Esophagus muscularis mucosa (tissue), 4 donors: ENCODE measurements at regions not wholly inside any gene's neighbourhood (a gene's known extent, or its start where the extent isn't known, plus 50 kb on each side); places are given as distances from the start of the nearest gene placed in this dataset.

Source experiments
- DNase-seq: peaks from one replicate; pipeline ENCODE4 v3.0.0-alpha.2; 2017; ENCODE audit errors: extremely low spot score
- H3K27ac ChIP-seq, 4 donors: fragments of 200-600 bp; sonication (generic); replicated peaks in 1 of 4; 1 replicate in 3 of 4; 2 replicates in 1 of 4; pipeline ENCODE4 v1.5.1; 2016 to 2019; ENCODE audit warnings: mild to moderate bottlenecking in 1 of 4
- H3K27me3 ChIP-seq, 4 donors: fragments of 200-600 bp; sonication (generic); one replicate each; pipeline versions ENCODE4 v1.5.1 to v1.6.0; 2016 to 2019
- H3K36me3 ChIP-seq, 4 donors: fragments of 200-600 bp; sonication (generic); one replicate each; pipeline ENCODE4 v1.5.1; 2016 to 2019
- H3K4me1 ChIP-seq, 4 donors: fragments of 200-600 bp; sonication (generic); one replicate each; pipeline ENCODE4 v1.5.1; 2016 to 2019
- H3K4me3 ChIP-seq, 4 donors: fragments of 200-600 bp; sonication (generic); 1 replicate in 2 of 4; 2 replicates in 2 of 4; pipeline ENCODE4 v1.5.1; 2016 to 2019; ENCODE audit warnings: mild to moderate bottlenecking in 4 of 4, moderate library complexity in 1 of 4
- H3K9me3 ChIP-seq, 4 donors: fragments of 200-600 bp; sonication (generic); 1 replicate in 3 of 4; 2 replicates in 1 of 4; pipeline ENCODE4 v1.5.1; 2016 to 2019
- CTCF ChIP-seq, 3 experiments: fragments of 200-600 bp in 2 of 3; fragments of 450-650 bp in 1 of 3; sonication (generic) in 2 of 3; IDR thresholded peaks; one replicate each; pipeline ENCODE4 v1.5.1; 2017 to 2019; ENCODE audit warnings: antibody characterized with exemption in 3 of 3, mild to moderate bottlenecking in 2 of 3, moderate library complexity in 1 of 3
- EP300 ChIP-seq: sonication (generic); formaldehyde crosslinking; IDR thresholded peaks from one replicate; pipeline ENCODE4 v1.6.1; 2017; ENCODE audit warnings: antibody characterized with exemption
- POLR2A ChIP-seq: fragments of 450-650 bp; IDR thresholded peaks from one replicate; pipeline ENCODE4 v1.6.1; 2017; ENCODE audit warnings: antibody characterized with exemption, moderate library complexity, mild to moderate bottlenecking, low read depth
- POLR2AphosphoS5 ChIP-seq, 2 donors: sonication (generic); formaldehyde crosslinking; IDR thresholded peaks; one replicate each; pipeline ENCODE4 v1.6.1; 2017; ENCODE audit warnings: antibody characterized with exemption in 2 of 2
- WGBS: methylation state at CpG from one replicate; pipeline ENCODE4 v1.1.5; 2018; 5-methylcytosine and 5-hydroxymethylcytosine counted together
- intact Hi-C: fragments of 100-400 bp; cut with DNase I; formaldehyde crosslinking; loops from one replicate; pipeline ENCODE4 v1.15.1; 2023

- Histone ChIP-seq H3K4me1 (peaks cover 4 to 46% (median 38%) of the 10 kb centered on the region in 4 donors), H3K36me3 (no peaks in the 10 kb centered on the region), H3K9me3 (peaks cover 0 to 6% (median 2%) of the 10 kb centered on the region in 4 donors), H3K27me3 (no peaks in the 10 kb centered on the region), H3K4me3 (no peak overlapping the region), H3K27ac (no peak overlapping the region)
- no peak for TF ChIP-seq POLR2AphosphoS5 (IDR thresholded peaks at IDR 0.05)
- TF ChIP-seq POLR2A = no peak
- TF ChIP-seq CTCF (IDR thresholded peaks at IDR 0.05) = no peak
- no peak for TF ChIP-seq EP300
- 82% methylated on average over 5 of the region's 5 CpGs for WGBS
- peak; percentile 70 for DNase-seq
- intact Hi-C loops = no loop called here
These were observed 50.0 kb upstream of the DOCK9 start for GRCh38 chr13:99027661-99028425.

GRCh38 chr13:99028890-99029289, 51.0 kb upstream of the DOCK9 start:
- Histone ChIP-seq H3K4me3 (no peak overlapping the region), H3K36me3 (no peaks in the 10 kb centered on the region), H3K27ac (no peak overlapping the region), H3K4me1 (peaks cover 4 to 46% (median 38%) of the 10 kb centered on the region in 4 donors), H3K9me3 (peaks cover 0 to 6% (median 2%) of the 10 kb centered on the region in 4 donors), H3K27me3 (no peaks in the 10 kb centered on the region)
- intact Hi-C loops = no loop called here
- TF ChIP-seq POLR2AphosphoS5 (IDR thresholded peaks at IDR 0.05) (no peak), CTCF (IDR thresholded peaks at IDR 0.05) (peak in 1 of 3 experiments; percentile 39)
- DNase-seq = peak; percentile 82

GRCh38 chr13:99029576-99029975, 51.7 kb upstream of the DOCK9 start:
- Histone ChIP-seq H3K4me3 (no peak overlapping the region), H3K27me3 (no peaks in the 10 kb centered on the region), H3K36me3 (no peaks in the 10 kb centered on the region), H3K27ac (no peak overlapping the region), H3K9me3 (peaks cover 0 to 6% (median 2%) of the 10 kb centered on the region in 4 donors), H3K4me1 (peaks cover 4 to 44% (median 39%) of the 10 kb centered on the region in 4 donors)
- no peak for DNase-seq
- no peak for TF ChIP-seq POLR2AphosphoS5 (IDR thresholded peaks at IDR 0.05)
- TF ChIP-seq CTCF (IDR thresholded peaks at IDR 0.05) = no peak
- TF ChIP-seq EP300 = no peak
- no peak for TF ChIP-seq POLR2A
- intact Hi-C loops = no loop called here

- intact Hi-C loops = loop anchor here (10.0 kb wide), 1 partner anchor 156 kb away; no protein-coding TSS in a partner anchor
- no peaks in the 10 kb centered on the region for H3K36me3 ChIP-seq
- no peaks in the 10 kb centered on the region for H3K27me3 ChIP-seq
- no peak overlapping the region for H3K4me3 ChIP-seq
- DNase-seq = no peak
- TF ChIP-seq EP300 (no peak), POLR2A (no peak), CTCF (IDR thresholded peaks at IDR 0.05) (no peak), POLR2AphosphoS5 (IDR thresholded peaks at IDR 0.05) (no peak)
- H3K27ac ChIP-seq = no peak overlapping the region
- H3K9me3 ChIP-seq = peaks cover 0 to 6% (median 4%) of the 10 kb centered on the region in 4 donors
- peaks cover 4 to 42% (median 37%) of the 10 kb centered on the region in 4 donors for H3K4me1 ChIP-seq
These were observed 52.5 kb upstream of the DOCK9 start for GRCh38 chr13:99030326-99030725.
